Fibroblast of skin of right biceps (primary cell): ENCODE measurements at regions not wholly inside any gene's neighbourhood (a gene's known extent, or its start where the extent isn't known, plus 50 kb on each side); places are given as distances from the start of the nearest gene placed in this dataset.

Experiments
- DNase-seq: peaks from one replicate; pipeline ENCODE4 v3.0.0-alpha.2; 2013

DNA sequence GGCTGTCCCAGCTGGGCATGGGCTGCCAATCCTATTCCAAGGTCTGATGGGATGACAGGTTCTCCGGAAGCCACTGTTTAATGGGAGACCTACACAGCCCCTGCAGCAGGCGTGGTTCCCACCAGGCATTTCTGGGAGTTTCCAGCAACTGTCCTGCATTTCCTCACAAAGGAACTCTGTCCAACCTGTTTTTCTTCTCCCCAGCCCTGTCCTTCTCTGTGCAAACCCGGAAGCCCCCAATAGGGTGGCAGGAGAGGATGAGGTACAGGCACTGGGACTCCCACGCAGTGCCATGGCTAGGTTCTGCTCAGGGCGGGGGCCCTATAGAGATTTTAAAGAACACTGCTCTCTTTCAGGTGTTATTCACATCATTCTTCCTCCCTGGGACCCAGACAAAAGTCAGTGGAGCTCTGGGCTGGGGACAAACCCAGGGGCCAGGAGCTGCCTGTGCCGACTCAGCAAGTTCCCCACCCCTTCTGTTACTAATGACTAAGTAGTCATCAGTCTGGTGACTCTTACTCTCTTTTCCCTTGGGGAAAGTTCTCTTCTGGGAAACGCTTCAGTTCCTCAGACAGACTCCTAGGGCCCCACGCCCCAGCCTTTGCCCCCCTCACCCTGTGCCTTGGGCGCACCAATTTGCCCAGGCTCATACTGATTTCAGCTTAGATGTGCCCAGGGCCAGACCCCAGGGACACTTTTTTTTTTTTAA, 97.7 kb downstream of the CD47 start:
- DNase-seq, result peak; percentile 65

GRCh38 chr3:107990926-107991325, 99.9 kb downstream of the CD47 start:
- DNase-seq, result no peak

DNA sequence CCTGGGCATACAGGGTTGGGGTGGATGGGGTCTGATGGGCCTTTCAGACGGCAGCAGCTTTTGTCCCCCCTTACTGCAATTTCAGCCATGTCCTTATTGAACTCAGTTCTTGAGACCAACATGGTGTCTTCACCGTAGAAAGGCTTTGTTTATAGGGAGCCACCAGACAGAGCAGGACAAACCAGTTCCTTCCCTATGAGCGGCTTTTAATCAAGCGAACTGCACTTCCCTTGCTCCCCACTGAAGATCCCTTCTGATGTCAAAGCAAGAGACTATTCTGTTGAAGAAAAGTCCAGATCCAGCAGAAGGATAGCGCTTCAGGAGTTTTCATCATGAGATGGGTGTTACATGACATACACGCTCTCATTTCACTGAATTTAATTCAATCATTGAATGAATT, 100.4 kb downstream of the CD47 start:
- no peak for DNase-seq

GRCh38 chr3:107989661-107990060, 101.2 kb downstream of the CD47 start:
- DNase-seq, result no peak

DNA sequence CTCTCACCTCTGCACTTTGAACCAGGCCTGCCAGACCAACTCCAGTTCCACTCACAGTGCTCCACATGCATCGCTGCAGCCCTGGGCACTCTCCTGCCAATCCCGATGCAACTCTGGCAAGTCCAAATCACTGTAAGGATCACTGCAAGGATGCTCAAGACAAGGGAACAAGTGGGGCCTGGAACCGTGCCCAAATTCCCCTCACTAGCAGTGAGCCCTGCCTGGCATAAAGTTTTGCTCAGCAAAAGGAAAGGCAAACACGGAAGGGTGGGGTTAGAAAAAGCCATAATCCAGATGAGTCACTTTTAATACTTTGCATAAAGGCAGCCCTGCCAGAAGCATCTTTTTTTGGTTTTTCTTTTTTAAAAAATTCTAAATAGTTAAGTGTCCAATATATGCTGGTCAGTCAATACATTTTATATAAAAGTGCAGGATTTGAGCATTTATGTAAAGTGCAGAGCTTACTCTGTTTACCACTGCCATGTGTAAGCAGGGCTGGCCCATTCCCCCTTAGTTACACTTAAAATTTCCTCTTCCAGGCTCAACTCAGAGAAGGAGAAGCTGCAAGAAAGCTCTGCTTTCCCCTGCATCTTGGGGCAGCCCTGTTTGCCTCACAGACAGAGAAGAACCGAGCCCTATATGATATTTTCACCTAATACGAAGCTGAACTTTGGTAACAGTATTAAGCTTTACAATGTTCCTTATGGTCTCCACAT, 102.2 kb downstream of the CD47 start:
- peak; percentile 70 for DNase-seq

DNA sequence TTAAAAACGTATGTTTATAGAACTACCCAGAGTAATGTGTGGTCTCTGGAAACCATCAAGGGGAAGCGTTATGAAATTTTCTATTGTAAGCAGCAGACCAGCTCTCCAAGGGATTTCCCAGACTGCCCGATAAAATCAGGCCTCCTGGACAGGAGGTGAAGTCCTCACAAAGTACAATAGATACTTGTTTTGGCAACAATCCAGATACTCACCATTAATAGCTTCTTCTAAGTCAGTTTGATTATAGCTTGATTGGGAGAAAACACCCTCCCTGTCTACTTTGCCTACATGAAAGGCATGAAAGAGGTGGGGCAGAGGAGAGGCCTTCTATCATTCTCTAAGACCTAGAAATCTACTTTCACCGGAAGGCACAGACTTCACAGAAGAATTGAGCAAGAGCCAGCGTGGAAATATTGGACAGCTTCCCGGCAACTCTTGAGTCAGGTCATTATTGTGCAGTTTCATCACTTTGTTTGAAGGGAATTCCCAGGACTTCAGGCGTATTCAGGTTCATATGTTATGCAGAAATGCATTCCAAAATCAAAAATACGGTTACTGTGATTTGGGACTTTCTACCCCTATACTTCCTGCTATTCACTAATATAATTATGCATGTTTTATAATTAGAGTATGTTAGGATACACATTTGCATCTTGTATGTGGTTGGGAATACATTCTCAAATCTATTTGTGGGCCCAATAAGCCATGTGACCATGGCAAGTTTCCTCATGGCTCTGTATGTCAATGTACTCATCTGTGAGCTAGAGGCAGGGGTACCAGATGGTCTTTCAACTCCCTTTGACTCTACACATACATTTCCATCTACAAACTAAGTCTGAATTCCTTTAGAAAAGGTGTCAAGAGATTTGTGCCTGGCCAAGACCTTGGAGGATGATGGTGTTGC, 103.5 kb downstream of the CD47 start:
- DNase-seq, result peak; percentile 95

DNA sequence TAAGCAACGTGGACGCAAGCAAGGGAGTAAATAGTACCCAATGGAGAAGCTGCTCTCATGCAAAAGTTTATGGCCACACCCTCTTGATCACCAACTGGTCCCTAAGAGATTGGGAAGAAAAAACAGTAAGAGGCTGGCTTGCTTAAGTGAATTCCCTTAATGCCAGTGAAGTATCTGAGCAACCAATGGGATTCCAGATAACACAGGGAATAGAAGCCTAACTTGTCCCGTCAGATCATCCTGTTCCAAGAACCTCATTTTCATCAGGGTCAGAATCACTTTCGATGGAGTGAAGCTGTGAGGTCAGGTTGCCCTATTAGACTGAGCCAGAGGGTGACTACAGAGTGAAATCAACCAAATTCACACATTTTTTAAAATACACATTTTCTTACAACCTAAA, 104.3 kb downstream of the CD47 start:
- DNase-seq, result no peak

DNA sequence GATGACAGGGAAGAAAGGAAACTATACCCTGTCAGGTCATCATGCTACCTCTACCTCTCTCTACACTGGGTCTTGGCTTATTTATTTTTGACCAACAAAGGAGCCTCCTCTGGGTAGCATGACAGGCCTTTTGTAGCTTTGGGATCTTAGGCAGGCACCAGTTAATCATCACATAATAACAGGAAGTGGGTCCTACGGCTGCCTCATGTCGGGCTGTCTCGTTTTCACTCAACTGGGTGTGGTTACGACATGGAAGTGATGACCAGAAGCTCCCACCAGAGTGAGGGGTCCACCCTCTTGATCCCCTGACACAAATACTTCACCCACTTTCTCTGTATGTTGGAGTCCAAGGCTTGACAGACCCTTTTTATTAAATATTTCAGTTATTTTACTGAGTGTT, 105.3 kb downstream of the CD47 start:
- no peak for DNase-seq

DNA sequence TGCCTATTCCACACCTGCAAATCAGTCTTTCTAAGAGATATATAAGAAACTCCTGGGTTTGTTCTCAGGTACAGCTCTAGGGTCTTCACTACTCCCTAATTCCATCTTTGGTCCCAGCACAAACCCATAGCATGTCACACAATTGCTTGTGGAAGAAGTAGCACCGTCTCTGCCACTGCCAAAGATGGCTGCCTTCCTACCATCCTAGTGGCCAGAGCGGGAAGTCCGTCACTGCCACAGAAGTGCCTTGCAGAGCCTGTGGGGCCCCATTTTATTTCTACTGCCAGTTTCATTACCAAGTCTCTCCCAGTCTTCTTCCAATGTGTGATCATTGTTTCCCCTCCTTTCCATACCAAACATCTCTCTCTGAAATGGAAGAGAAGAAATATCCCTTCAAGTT, 107.6 kb downstream of the CD47 start:
- DNase-seq, result no peak

- DNase-seq, result no peak
Observed at GRCh38 chr3:107982165-107982564, 108.7 kb downstream of the CD47 start.

DNA sequence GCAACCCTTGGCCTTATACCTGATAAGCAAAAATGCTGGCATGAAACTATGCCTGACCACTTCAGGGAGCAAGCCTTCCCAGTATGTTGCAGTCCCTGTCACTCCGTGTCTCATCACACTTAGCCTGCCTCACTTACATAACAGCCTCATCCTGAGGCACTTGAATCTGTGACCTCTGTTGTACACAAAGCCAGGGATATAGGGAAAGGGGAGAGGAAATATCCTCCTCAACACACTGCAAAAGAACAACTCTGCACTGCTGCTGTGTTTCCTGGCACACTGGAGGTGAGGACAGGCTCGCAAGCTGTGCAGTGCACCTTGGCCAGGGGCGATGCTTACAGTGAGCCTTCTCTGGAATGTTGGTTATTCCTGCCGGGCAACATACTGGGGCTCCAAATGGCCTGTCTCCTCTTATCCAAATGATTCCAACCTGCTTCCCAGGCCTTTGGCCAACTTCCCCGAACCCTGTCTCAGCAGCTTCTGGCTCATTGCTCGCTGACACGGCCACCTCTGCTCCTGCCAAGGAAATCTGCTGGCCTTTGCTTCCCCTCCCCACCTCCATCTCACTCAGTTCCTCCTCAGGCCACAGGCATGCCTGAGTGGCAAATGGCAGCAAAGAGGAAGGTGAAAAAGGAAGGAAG, 109.2 kb downstream of the CD47 start:
- DNase-seq, result no peak

- DNase-seq, result no peak
Observed at GRCh38 chr3:107979538-107979937, 111.3 kb downstream of the CD47 start.

DNA sequence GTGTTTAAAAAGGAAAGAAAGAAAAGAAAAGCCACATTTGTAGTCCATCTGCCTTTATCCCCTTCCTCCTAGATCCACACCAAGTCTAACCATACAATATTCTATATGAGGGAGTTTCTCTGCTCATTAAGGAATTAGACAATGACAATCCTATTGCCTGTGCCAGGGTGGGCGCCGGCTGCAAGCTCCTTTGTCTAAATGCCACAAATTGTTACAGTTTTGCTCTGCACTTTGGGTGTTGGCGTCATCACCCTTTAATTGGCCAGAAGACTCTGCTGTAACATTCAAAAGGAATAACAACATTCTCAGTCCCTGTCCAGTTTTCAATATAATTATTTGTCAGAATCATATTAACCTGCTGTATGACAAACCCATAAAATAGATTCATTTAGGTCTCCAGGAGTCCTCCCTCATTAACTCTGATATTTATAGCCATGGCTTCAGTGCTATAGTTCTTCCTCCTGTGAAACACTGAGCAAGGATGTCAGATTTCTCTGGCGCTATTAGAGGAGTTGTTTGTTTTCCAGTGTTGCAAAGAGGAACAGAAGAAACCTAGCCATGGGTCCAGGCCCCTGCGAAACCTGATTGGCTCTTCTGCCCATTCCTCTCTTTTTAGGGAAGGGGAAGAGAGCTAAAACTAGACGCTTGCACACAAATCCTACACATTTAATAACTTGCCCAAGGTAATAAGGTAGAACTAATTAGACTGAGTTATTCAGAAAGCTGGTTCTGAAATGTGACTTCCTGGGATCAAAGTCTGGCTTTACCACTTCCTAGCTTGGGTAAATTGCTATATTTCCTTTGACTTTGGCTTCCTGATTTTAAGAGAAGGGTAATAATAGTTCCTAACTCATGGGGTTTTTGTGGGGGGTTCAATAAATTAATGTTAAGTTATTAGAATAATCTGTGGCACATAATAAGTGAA, 112.4 kb downstream of the CD47 start:
- no peak for DNase-seq

GRCh38 chr3:107977221-107978130, 113.4 kb downstream of the CD47 start:
- no peak for DNase-seq

DNA sequence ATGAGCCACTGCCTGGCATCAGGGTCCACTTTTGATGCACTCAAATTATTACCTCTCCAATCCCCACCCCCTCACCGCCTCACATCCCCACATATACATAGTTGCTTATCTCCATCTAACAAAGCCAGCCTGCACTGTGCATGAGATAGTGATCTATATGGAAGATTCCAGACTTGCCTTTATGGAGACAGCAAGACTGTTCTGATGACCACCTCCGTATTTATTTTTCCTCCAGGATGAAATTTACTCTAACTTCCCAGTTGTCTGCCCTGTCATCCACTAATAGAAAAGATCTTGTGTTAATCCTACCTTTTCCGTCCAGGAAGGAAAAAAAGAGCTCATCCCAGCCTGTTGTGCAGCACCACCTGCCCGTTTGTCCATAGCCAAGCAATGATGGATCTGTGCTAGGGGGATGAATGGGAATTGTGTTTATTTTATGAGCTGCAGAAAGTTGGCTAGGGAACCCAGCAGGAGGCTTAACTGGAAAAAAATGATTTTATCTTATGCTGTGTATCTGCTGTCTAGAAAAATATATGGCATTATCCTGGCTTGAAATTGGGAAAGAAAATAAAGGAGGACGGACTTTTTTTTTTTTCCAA, 114.5 kb downstream of the CD47 start:
- no peak for DNase-seq

- no peak for DNase-seq
Observed at GRCh38 chr3:107975529-107976201, 115.2 kb downstream of the CD47 start.

- DNase-seq, result no peak
Observed at GRCh38 chr3:107973961-107974360, 116.9 kb downstream of the CD47 start.

- peak; percentile 46 for DNase-seq
Observed at GRCh38 chr3:107973152-107973551, 117.7 kb downstream of the CD47 start.

DNA sequence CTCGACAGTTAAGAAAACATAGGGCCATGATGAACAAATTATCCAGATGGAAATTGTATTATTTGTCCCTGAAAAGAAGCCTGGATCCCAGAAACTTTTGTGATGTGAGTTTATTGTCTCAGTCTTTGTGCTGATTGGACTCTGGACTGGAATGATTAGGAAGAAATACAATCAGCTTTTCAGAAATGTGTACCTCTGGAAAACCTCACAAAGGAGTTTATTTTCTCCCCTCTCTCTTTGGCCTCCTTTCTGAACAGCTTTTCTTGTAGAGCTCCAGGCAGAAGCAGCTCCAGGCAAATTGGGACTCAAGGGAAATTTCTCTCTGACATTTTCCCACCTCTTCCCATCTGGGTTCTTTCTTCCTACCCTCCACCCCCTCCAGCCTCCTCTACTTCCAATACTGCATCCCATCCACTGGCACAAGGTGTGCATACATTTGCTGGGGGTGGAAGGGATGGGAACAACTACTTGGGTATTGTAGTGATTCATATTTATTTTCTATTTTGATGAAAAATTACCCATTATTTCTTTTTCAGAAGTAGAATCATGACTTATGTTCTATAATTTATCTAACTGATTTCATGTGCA, 119.7 kb downstream of the CD47 start:
- no peak for DNase-seq
